ENCODE measurements at regions not wholly inside any gene's neighbourhood (a gene's known extent, or its start where the extent isn't known, plus 50 kb on each side); places are given as distances from the start of the nearest gene placed in this dataset.

DNA sequence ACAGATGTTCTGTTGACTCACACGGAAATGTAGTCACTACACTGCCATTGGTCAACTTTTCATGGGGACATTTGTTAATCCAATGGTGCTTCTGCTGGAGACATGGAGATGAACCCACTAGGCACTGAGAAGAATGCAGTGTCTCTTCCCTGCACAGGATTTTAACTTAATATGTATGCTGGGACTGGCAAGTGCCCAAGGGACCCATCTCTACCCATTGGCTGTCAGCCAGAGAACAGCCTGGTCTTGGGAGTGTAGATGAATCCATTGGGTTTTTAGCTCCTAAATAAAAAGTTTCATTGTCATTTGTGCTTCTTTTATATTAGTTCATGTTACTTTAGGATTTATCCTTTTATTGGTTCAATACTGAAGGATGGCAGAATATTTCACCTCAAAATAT is 195.8 kb upstream of the CDH6 start:
- TF ChIP-seq, protein P1, sequence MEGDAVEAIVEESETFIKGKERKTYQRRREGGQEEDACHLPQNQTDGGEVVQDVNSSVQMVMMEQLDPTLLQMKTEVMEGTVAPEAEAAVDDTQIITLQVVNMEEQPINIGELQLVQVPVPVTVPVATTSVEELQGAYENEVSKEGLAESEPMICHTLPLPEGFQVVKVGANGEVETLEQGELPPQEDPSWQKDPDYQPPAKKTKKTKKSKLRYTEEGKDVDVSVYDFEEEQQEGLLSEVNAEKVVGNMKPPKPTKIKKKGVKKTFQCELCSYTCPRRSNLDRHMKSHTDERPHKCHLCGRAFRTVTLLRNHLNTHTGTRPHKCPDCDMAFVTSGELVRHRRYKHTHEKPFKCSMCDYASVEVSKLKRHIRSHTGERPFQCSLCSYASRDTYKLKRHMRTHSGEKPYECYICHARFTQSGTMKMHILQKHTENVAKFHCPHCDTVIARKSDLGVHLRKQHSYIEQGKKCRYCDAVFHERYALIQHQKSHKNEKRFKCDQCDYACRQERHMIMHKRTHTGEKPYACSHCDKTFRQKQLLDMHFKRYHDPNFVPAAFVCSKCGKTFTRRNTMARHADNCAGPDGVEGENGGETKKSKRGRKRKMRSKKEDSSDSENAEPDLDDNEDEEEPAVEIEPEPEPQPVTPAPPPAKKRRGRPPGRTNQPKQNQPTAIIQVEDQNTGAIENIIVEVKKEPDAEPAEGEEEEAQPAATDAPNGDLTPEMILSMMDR (IDR thresholded peaks at IDR 0.05) = no peak
- TF ChIP-seq ZFX (IDR thresholded peaks at IDR 0.05; ENCODE audit: borderline replicate concordance) = no peak
